Liver (tissue), 7 donors: ENCODE measurements at regions not wholly inside any gene's neighbourhood (a gene's known extent, or its start where the extent isn't known, plus 50 kb on each side); places are given as distances from the start of the nearest gene placed in this dataset.

Source experiments
- DNase-seq: peaks from one replicate; pipeline ENCODE4 v3.0.0-alpha.2; 2017; ENCODE audit warnings: low spot score
- H3K27ac ChIP-seq, 2 donors: one replicate each; pipeline ENCODE4 v1.7.0; 2013; ENCODE audit warnings: inconsistent platforms in 2 of 2, low read length in 2 of 2, control low read depth in 1 of 2, low read depth in 1 of 2, mild to moderate bottlenecking in 1 of 2
- H3K27me3 ChIP-seq, 4 donors: one replicate each; pipeline versions ENCODE4 v1.6.1 to v1.7.0; 2013; ENCODE audit warnings: low read length in 3 of 4, inconsistent platforms in 1 of 4, mild to moderate bottlenecking in 1 of 4, moderate library complexity in 1 of 4; ENCODE audit not compliant: control insufficient read depth in 4 of 4, insufficient read depth in 4 of 4
- H3K36me3 ChIP-seq, 4 donors: one replicate each; pipeline versions ENCODE4 v1.6.1 to v1.7.0; 2013; ENCODE audit warnings: low read length in 3 of 4, mild to moderate bottlenecking in 3 of 4, low read depth in 1 of 4, moderate library complexity in 1 of 4; ENCODE audit not compliant: control insufficient read depth in 4 of 4, insufficient read depth in 3 of 4
- H3K4me1 ChIP-seq, 4 donors: one replicate each; pipeline versions ENCODE4 v1.6.1 to v1.7.0; 2013; ENCODE audit warnings: low read length in 3 of 4, mild to moderate bottlenecking in 3 of 4, moderate library complexity in 1 of 4; ENCODE audit not compliant: control insufficient read depth in 4 of 4, insufficient read depth in 4 of 4
- H3K4me3 ChIP-seq, 3 donors: one replicate each; pipeline versions ENCODE4 v1.6.1 to v1.7.0; 2013; ENCODE audit warnings: low read length in 3 of 3, control low read depth in 1 of 3, low read depth in 1 of 3, mild to moderate bottlenecking in 1 of 3
- H3K9ac ChIP-seq, 2 donors: one replicate each; pipeline ENCODE4 v1.7.0; 2013; ENCODE audit warnings: low read length in 2 of 2, mild to moderate bottlenecking in 2 of 2, moderate library complexity in 2 of 2, control low read depth in 1 of 2, low read depth in 1 of 2
- H3K9me3 ChIP-seq, 4 donors: one replicate each; pipeline versions ENCODE4 v1.6.1 to v1.7.0; 2013; ENCODE audit warnings: low read length in 3 of 4; ENCODE audit not compliant: control insufficient read depth in 4 of 4
- ATF3 ChIP-seq: IDR thresholded peaks from 2 replicates; pipeline ENCODE4 v1.6.1; 2016; ENCODE audit warnings: antibody characterized with exemption
- CTCF ChIP-seq: fragments of 150-350 bp; IDR thresholded peaks from 2 replicates; pipeline ENCODE4 v1.5.1; 2017; ENCODE audit warnings: improper control_type of control experiment, low read depth, low read length; ENCODE audit not compliant: missing input control
- EGR1 ChIP-seq, 2 donors: IDR thresholded peaks; 2 replicates each; pipeline ENCODE4 v1.6.1; 2016 to 2018; ENCODE audit warnings: antibody characterized with exemption in 2 of 2, low read depth in 2 of 2
- FOXA1 ChIP-seq: IDR thresholded peaks from 2 replicates; pipeline ENCODE4 v1.6.1; 2016; ENCODE audit warnings: antibody characterized with exemption
- FOXA2 ChIP-seq: IDR thresholded peaks from 2 replicates; pipeline ENCODE4 v1.6.1; 2016; ENCODE audit warnings: antibody characterized with exemption
- GABPA ChIP-seq, 2 donors: IDR thresholded peaks in 1 of 2; conservative IDR thresholded peaks in 1 of 2; 2 replicates each; pipeline ENCODE4 v1.6.1; 2016; ENCODE audit warnings: antibody characterized with exemption in 2 of 2, mild to moderate bottlenecking in 1 of 2, moderate library complexity in 1 of 2
- HNF4A ChIP-seq, 2 donors: conservative IDR thresholded peaks; 2 replicates each; pipeline ENCODE4 v1.6.1; 2016; ENCODE audit warnings: antibody characterized with exemption in 2 of 2, mild to moderate bottlenecking in 2 of 2
- HNF4G ChIP-seq: IDR thresholded peaks from 2 replicates; pipeline ENCODE4 v1.6.1; 2016; ENCODE audit warnings: antibody characterized with exemption
- JUND ChIP-seq, 2 donors: IDR thresholded peaks; 2 replicates each; pipeline ENCODE4 v1.6.1; 2016; ENCODE audit warnings: antibody characterized with exemption in 2 of 2
- NR2F2 ChIP-seq: IDR thresholded peaks from 2 replicates; pipeline ENCODE4 v1.6.1; 2016; ENCODE audit warnings: antibody characterized with exemption
- REST ChIP-seq: IDR thresholded peaks from 2 replicates; pipeline ENCODE4 v1.6.1; 2016; ENCODE audit warnings: antibody characterized with exemption, mild to moderate bottlenecking
- RXRA ChIP-seq, 2 donors: IDR thresholded peaks; 2 replicates each; pipeline ENCODE4 v1.6.1; 2017 to 2018; ENCODE audit warnings: antibody characterized with exemption in 2 of 2, mild to moderate bottlenecking in 1 of 2
- TAF1 ChIP-seq: conservative IDR thresholded peaks from 2 replicates; pipeline ENCODE4 v1.6.1; 2016; ENCODE audit warnings: antibody characterized with exemption, mild to moderate bottlenecking
- TF ChIP-seq, protein P1 (sequence below): IDR thresholded peaks from 2 replicates; pipeline ENCODE4 v1.6.1; 2016; ENCODE audit warnings: antibody characterized with exemption
- donor health status: healthy.
- donor health status: healthy.
- donor health status: healthy.
- donor health status: healthy.

GRCh38 chr4:100641336-100641735, 123.5 kb upstream of the EMCN start:
- no peaks in the 10 kb centered on the region for H3K27me3 ChIP-seq
- DNase-seq: no peak
- H3K27ac ChIP-seq: no peak overlapping the region
- TF ChIP-seq RXRA (IDR thresholded peaks at IDR 0.05) (no peak), HNF4A (conservative IDR thresholded peaks at IDR 0.05) (no peak), EGR1 (IDR thresholded peaks at IDR 0.05; ENCODE audit: low read depth in 2 of 2) (no peak), REST (no peak), ATF3 (no peak), GABPA (IDR thresholded peaks at IDR 0.05 in 1 of 2, conservative IDR thresholded peaks at IDR 0.05 in 1 of 2) (no peak), JUND (IDR thresholded peaks at IDR 0.05) (no peak), FOXA1 (no peak)
- TF ChIP-seq, protein P1, sequence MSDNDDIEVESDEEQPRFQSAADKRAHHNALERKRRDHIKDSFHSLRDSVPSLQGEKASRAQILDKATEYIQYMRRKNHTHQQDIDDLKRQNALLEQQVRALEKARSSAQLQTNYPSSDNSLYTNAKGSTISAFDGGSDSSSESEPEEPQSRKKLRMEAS: no peak
- H3K9me3 ChIP-seq: no peaks in the 10 kb centered on the region
- no peaks in the 10 kb centered on the region for H3K36me3 ChIP-seq
- H3K4me3 ChIP-seq: no peak overlapping the region
- no peaks in the 10 kb centered on the region for H3K4me1 ChIP-seq
- H3K9ac ChIP-seq: no peak overlapping the region

DNA sequence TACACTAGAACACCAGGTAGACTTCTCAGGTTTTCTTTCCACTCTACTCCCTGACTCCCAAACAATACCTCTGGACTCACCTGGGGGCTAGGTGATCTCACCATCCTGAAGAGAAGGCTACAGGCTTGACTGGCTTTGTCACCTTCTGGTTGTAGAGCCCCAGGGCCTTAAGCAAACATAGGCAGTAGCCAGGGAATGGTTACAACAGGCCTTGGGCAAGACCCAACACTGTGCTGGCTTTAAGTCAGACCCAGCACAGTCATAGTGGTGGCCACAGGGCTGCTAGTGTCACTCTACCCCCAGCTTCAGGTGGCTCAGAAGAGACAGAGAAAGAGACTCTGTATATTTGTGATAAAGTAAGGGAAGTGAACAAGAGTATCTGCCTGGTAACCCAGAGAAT, 118.1 kb upstream of the EMCN start:
- Histone ChIP-seq H3K27me3 (no peaks in the 10 kb centered on the region), H3K36me3 (no peaks in the 10 kb centered on the region), H3K9me3 (no peaks in the 10 kb centered on the region), H3K9ac (no peak overlapping the region), H3K27ac (no peak overlapping the region), H3K4me1 (peaks cover 0 to 13% (median 4%) of the 10 kb centered on the region in 4 donors), H3K4me3 (no peak overlapping the region)
- no peak for DNase-seq
- TF ChIP-seq FOXA2 (no peak), RXRA (IDR thresholded peaks at IDR 0.05) (no peak), TAF1 (no peak), ATF3 (no peak), GABPA (IDR thresholded peaks at IDR 0.05 in 1 of 2, conservative IDR thresholded peaks at IDR 0.05 in 1 of 2) (no peak), NR2F2 (no peak), CTCF (no peak), JUND (IDR thresholded peaks at IDR 0.05) (no peak), HNF4G (no peak)
